ENCODE measurements at regions not wholly inside any gene's neighbourhood (a gene's known extent, or its start where the extent isn't known, plus 50 kb on each side); places are given as distances from the start of the nearest gene placed in this dataset.

DNA sequence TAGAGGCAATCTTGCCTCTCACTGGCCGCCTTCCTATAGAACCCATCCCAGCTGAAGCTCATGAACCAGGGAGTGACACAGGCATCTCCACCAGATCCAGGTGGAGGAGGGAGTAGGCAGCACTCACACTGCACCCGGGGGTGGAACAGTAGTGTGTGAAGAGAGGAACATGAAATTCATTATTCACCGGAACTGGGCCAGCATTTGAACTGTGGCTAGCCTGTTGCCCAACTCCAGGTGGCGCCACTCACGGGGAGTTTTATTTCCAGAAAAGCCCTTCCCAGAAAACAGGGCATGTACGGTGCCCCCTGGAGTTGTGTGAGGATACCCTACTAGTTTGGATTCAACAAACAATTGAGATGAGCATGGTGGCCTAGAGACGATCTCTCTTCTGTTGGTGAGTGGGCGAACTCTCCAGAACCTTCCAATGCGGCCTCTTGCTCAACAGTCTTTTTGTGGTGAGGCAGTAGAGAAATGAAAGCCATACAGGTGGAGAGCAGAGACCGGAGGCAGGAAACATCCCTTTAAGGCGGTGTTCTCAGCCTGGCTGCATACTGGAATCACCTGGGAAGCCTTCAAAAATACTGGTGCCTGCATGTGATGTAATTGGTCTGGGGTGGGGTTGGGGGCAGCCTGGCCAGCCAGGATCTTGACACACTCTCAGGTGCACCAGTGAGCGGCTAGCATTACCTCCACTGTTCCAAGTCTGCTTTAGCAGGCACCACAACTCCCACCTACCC, 73.5 kb upstream of the NEDD4L start:
- Mint-ChIP-seq H3K4me1 (peaks cover 0 to 14% (median 2%) of the 10 kb centered on the region in 4 donors), H3K36me3 (no peaks in the 10 kb centered on the region), H3K27me3 (peaks cover 4 to 12% (median 11%) of the 10 kb centered on the region in 5 donors), H3K9me3 (no peaks in the 10 kb centered on the region), H3K4me3 (no peak overlapping the region), H3K27ac (peak overlapping the region in 3 of 10 donors; percentile 4 to 82 (median 45))
- POLR2A ChIA-PET, result no interaction called here
- DNase-seq (no peak), ATAC-seq (no peak)

- DNase-seq (no peak), ATAC-seq (no peak)
- H3K4me3 Mint-ChIP-seq, result no peak overlapping the region
- POLR2A ChIA-PET, result no interaction called here
- peaks cover 0 to 14% (median 2%) of the 10 kb centered on the region in 4 donors for H3K4me1 Mint-ChIP-seq
- no peaks in the 10 kb centered on the region for H3K36me3 Mint-ChIP-seq
- peaks cover 3 to 14% (median 11%) of the 10 kb centered on the region in 5 donors for H3K27me3 Mint-ChIP-seq
- no peaks in the 10 kb centered on the region for H3K9me3 Mint-ChIP-seq
- H3K27ac Mint-ChIP-seq, result peak overlapping the region in 1 of 10 donors; percentile 4
Measured at GRCh38 chr18:57969824-57970223, 74.2 kb upstream of the NEDD4L start.

GRCh38 chr18:57965246-57965645, 78.8 kb upstream of the NEDD4L start:
- Mint-ChIP-seq H3K9me3 (no peaks in the 10 kb centered on the region), H3K4me3 (no peak overlapping the region), H3K4me1 (peaks cover 0 to 13% (median 2%) of the 10 kb centered on the region in 4 donors), H3K27ac (no peak overlapping the region), H3K36me3 (no peaks in the 10 kb centered on the region), H3K27me3 (peaks cover 6 to 10% (median 8%) of the 10 kb centered on the region in 5 donors)
- ATAC-seq (no peak), DNase-seq (no peak)
- POLR2A ChIA-PET, result no interaction called here

- peaks cover 8 to 23% (median 18%) of the 10 kb centered on the region in 5 donors for H3K27me3 Mint-ChIP-seq
- DNase-seq (no peak), ATAC-seq (no peak)
- no peaks in the 10 kb centered on the region for H3K9me3 Mint-ChIP-seq
- H3K36me3 Mint-ChIP-seq, result no peaks in the 10 kb centered on the region
- POLR2A ChIA-PET, result no interaction called here
- no peaks in the 10 kb centered on the region for H3K4me1 Mint-ChIP-seq
- H3K27ac Mint-ChIP-seq, result no peak overlapping the region
- no peak overlapping the region for H3K4me3 Mint-ChIP-seq
Measured at GRCh38 chr18:57961876-57962505, 82.0 kb upstream of the NEDD4L start.

DNA sequence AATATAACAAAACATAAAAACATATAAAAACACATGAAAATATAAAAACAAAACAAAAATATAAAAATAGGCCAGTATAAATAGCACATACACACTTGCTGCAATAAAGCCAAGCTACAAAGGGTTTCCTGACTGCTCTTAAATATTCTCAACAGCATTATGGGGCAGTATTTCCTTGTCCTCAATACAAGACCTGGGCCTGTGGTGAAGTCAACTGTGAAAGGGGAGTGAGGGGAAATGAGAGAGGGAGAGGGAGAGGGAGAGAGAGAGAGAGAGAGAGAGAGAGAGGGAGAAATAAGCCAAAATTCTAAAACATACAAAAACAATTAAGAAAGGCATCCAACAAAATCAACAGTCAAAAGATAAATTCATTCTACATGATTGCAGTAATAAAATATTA, 82.6 kb upstream of the NEDD4L start:
- H3K36me3 Mint-ChIP-seq, result no peaks in the 10 kb centered on the region
- no peak for DNase-seq
- no peak overlapping the region for H3K4me3 Mint-ChIP-seq
- POLR2A ChIA-PET, result no interaction called here
- no peak for ATAC-seq
- no peaks in the 10 kb centered on the region for H3K9me3 Mint-ChIP-seq
- peaks cover 8 to 23% (median 18%) of the 10 kb centered on the region in 5 donors for H3K27me3 Mint-ChIP-seq
- H3K4me1 Mint-ChIP-seq, result no peaks in the 10 kb centered on the region
- H3K27ac Mint-ChIP-seq, result no peak overlapping the region

GRCh38 chr18:57959278-57959677, 84.7 kb upstream of the NEDD4L start:
- peak in 1 of 10 donors; percentile 8 for DNase-seq
- Mint-ChIP-seq H3K4me1 (no peaks in the 10 kb centered on the region), H3K4me3 (no peak overlapping the region), H3K9me3 (no peaks in the 10 kb centered on the region), H3K27ac (no peak overlapping the region), H3K27me3 (peaks cover 6 to 20% (median 18%) of the 10 kb centered on the region in 5 donors), H3K36me3 (no peaks in the 10 kb centered on the region)
- POLR2A ChIA-PET, result no interaction called here
- ATAC-seq, result peak; percentile 37 to 42

DNA sequence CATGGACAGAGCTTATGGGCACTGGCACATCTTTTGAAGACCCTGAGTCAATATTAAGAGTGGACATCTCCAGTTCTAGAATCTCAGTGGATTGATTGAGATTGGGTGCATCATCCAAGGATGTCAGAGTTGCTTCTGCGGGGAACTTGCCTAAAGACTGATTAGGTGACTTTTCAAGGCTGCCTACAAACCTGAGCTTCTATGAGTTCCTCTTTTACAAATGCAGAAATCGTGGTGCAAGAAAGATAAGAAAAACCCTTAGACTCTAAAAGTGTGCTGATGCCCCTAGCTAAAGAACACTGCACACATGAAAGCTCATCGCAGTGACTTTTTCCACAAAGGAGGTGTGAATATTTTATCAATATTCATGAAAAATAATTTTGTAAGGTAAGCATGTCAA, 86.8 kb upstream of the NEDD4L start:
- POLR2A ChIA-PET, result no interaction called here
- ATAC-seq (no peak), DNase-seq (no peak)
- H3K4me3 Mint-ChIP-seq, result no peak overlapping the region
- no peak overlapping the region for H3K27ac Mint-ChIP-seq
- no peaks in the 10 kb centered on the region for H3K9me3 Mint-ChIP-seq
- no peaks in the 10 kb centered on the region for H3K4me1 Mint-ChIP-seq
- H3K27me3 Mint-ChIP-seq, result peaks cover 6 to 20% (median 18%) of the 10 kb centered on the region in 5 donors
- no peaks in the 10 kb centered on the region for H3K36me3 Mint-ChIP-seq

- no peak overlapping the region for H3K4me3 Mint-ChIP-seq
- H3K36me3 Mint-ChIP-seq, result no peaks in the 10 kb centered on the region
- DNase-seq (no peak), ATAC-seq (no peak)
- peaks cover 5 to 20% (median 18%) of the 10 kb centered on the region in 5 donors for H3K27me3 Mint-ChIP-seq
- POLR2A ChIA-PET, result no interaction called here
- H3K9me3 Mint-ChIP-seq, result no peaks in the 10 kb centered on the region
- H3K27ac Mint-ChIP-seq, result no peak overlapping the region
- no peaks in the 10 kb centered on the region for H3K4me1 Mint-ChIP-seq
Measured at GRCh38 chr18:57956491-57956890, 87.5 kb upstream of the NEDD4L start.

DNA sequence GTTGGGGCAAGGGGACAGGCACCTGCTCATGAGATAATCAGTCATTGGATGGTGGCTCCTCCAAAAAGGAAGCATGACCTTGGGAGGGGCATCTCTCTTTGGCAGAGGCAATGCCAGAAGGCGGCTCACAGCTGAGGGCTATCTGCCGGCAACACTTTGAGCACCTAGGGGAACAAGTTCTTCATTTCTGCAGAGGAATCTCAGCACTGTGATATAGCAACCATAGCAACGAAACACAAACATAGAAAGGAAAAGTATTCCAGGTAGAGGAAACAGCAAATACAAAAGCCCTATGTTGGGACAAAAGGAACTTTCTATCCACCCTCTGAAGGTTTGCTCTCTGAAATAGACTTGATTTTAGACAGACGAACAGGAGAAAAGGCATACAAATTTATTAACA, 89.1 kb upstream of the NEDD4L start:
- H3K4me1 Mint-ChIP-seq, result no peaks in the 10 kb centered on the region
- no peaks in the 10 kb centered on the region for H3K9me3 Mint-ChIP-seq
- H3K36me3 Mint-ChIP-seq, result no peaks in the 10 kb centered on the region
- POLR2A ChIA-PET, result no interaction called here
- no peak for DNase-seq
- H3K27me3 Mint-ChIP-seq, result peaks cover 4 to 13% (median 10%) of the 10 kb centered on the region in 5 donors
- no peak overlapping the region for H3K4me3 Mint-ChIP-seq
- no peak overlapping the region for H3K27ac Mint-ChIP-seq
- ATAC-seq, result no peak

DNA sequence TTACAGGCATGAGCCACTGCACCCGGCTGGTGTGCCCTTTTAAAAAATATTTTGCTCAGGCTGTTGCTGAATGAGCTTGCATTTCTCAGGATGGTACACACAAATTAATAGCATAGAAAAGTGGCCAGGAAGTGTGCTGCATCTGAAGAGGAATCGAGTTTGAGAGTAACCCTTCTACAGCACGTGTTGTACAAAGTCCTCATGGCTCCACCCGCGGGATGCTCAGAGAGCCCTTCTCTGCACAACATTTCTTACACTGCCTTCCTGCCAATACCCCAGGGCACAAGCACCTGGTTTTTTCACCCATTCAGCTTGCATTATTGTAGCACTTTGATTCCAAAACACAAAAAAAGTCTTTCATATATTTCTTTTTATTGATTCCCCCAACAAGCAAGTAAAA, 90.1 kb upstream of the NEDD4L start:
- no peak overlapping the region for H3K27ac Mint-ChIP-seq
- no peaks in the 10 kb centered on the region for H3K4me1 Mint-ChIP-seq
- H3K9me3 Mint-ChIP-seq, result no peaks in the 10 kb centered on the region
- POLR2A ChIA-PET, result no interaction called here
- H3K27me3 Mint-ChIP-seq, result peaks cover 0 to 6% (median 4%) of the 10 kb centered on the region in 5 donors
- no peak overlapping the region for H3K4me3 Mint-ChIP-seq
- DNase-seq (no peak), ATAC-seq (no peak)
- H3K36me3 Mint-ChIP-seq, result no peaks in the 10 kb centered on the region

DNA sequence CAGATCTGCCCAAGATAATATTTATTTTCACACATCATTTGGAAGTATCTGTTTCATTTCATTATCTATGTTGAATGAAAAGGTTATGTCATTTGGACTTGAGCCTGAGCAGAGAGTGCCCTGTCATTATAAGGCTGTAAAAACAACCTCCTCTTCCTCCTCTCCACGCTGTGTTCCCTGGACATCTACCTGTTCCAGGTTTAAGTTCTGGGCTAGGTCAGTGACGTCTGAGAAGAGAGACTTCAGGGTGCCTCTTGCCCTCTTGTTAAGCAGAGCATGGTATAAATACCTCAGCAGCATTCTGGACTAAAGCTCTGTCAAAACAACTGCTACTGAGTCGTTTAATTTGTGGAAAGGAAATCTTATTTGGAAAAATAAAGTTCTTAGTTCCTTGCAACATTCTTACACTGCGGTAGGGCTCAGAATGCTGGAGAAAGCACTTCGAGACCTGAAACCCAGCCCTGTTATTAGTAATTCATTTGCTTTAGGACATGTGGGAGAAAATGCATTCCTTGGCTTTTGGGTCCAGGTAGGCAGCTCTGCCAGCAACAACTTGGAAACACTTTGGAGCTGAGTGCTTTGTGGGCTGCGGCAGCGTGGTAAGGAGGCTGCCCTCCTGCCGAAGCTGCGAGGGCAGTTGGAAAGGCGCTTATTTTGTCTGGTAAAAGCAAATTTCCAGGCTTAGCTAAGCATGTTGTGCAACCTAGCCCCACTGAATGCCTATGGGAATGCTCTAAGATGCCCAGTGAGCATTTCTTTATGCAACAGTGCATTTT, 91.8 kb upstream of the NEDD4L start:
- Mint-ChIP-seq H3K27me3 (peaks cover 0 to 5% (median 2%) of the 10 kb centered on the region in 5 donors), H3K4me1 (no peaks in the 10 kb centered on the region), H3K9me3 (no peaks in the 10 kb centered on the region), H3K27ac (no peak overlapping the region), H3K36me3 (no peaks in the 10 kb centered on the region), H3K4me3 (no peak overlapping the region)
- POLR2A ChIA-PET, result no interaction called here
- ATAC-seq (no peak), DNase-seq (no peak)

DNA sequence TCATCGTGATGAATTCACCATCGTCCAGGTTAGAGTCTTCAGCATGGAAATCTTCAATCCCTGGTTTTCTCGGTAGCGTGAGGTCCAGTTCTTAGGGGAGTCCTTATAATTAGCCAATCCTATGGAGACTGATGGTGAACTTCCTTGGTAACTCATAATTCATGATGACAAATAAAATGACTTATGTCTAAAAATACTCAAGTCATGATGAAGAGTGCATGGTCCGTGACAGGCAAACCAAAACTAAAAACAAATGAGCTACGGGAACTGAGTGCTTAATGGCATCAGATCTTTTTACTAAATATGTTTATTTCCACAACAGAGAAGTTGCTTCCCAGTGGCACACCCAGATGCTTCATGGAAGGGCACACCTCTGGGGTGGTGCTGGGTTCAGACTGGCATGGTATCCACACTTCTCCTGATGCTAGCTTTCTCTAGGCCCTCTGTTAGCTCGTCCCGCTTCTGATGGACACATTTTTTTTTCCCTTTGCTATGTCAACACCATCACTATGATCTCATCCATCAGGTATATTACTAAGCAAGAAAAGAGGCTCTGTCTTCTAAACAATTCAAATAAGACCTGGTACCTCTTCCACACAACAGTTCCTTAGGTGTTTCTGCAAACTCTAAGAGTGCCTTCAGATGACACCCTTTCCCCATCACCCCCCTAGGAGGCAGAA, 92.8 kb upstream of the NEDD4L start:
- POLR2A ChIA-PET, result no interaction called here
- no peak overlapping the region for H3K4me3 Mint-ChIP-seq
- no peak for ATAC-seq
- peaks cover 0 to 5% (median 2%) of the 10 kb centered on the region in 5 donors for H3K27me3 Mint-ChIP-seq
- DNase-seq, result no peak
- H3K27ac Mint-ChIP-seq, result no peak overlapping the region
- no peaks in the 10 kb centered on the region for H3K9me3 Mint-ChIP-seq
- no peaks in the 10 kb centered on the region for H3K36me3 Mint-ChIP-seq
- no peaks in the 10 kb centered on the region for H3K4me1 Mint-ChIP-seq

- H3K4me1 Mint-ChIP-seq, result no peaks in the 10 kb centered on the region
- H3K27me3 Mint-ChIP-seq, result peaks cover 0 to 5% (median 2%) of the 10 kb centered on the region in 5 donors
- no peak for DNase-seq
- no peaks in the 10 kb centered on the region for H3K9me3 Mint-ChIP-seq
- H3K4me3 Mint-ChIP-seq, result no peak overlapping the region
- POLR2A ChIA-PET, result no interaction called here
- no peaks in the 10 kb centered on the region for H3K36me3 Mint-ChIP-seq
- ATAC-seq, result no peak
- H3K27ac Mint-ChIP-seq, result no peak overlapping the region
Measured at GRCh38 chr18:57950542-57950941, 93.5 kb upstream of the NEDD4L start.
